ENCODE measurements at regions not wholly inside any gene's neighbourhood (a gene's known extent, or its start where the extent isn't known, plus 50 kb on each side); places are given as distances from the start of the nearest gene placed in this dataset.
"Not testable (repeated sequence)": the region's sequence is repeated elsewhere in the genome, so short reads cannot be mapped to it uniquely, and the experiment has no call there.

- no peak for DNase-seq (ENCODE audit: low read depth in 2 of 3, low spot score in 2 of 3)
Observed at GRCh38 chr10:34016576-34016975, 682.1 kb upstream of the NRP1 start.

- no peak for DNase-seq (ENCODE audit: low read depth in 2 of 3, low spot score in 2 of 3)
Observed at GRCh38 chr10:34015700-34016099, 681.2 kb upstream of the NRP1 start.

- no peak for DNase-seq (ENCODE audit: low read depth in 2 of 3, low spot score in 2 of 3)
Observed at GRCh38 chr10:34013235-34013634, 678.8 kb upstream of the NRP1 start.

- no peak for DNase-seq (ENCODE audit: low read depth in 2 of 3, low spot score in 2 of 3)
Observed at GRCh38 chr10:34010891-34011290, 676.4 kb upstream of the NRP1 start.

- DNase-seq (ENCODE audit: low read depth in 2 of 3, low spot score in 2 of 3) = not testable (repeated sequence)
Observed at GRCh38 chr10:34010228-34010627, 675.8 kb upstream of the NRP1 start.

GRCh38 chr10:34008656-34009055 lies 674.2 kb upstream of the NRP1 start:
- no peak for DNase-seq (ENCODE audit: low read depth in 2 of 3, low spot score in 2 of 3)

GRCh38 chr10:34006471-34006870 lies 672.0 kb upstream of the NRP1 start:
- DNase-seq (ENCODE audit: low read depth in 2 of 3, low spot score in 2 of 3) = no peak

- no peak for DNase-seq (ENCODE audit: low read depth in 2 of 3, low spot score in 2 of 3)
Observed at GRCh38 chr10:34003561-34003960, 669.1 kb upstream of the NRP1 start.

- DNase-seq (ENCODE audit: low read depth in 2 of 3, low spot score in 2 of 3) = no peak
Observed at GRCh38 chr10:34002896-34003295, 668.4 kb upstream of the NRP1 start.

- DNase-seq (ENCODE audit: low read depth in 2 of 3, low spot score in 2 of 3) = no peak
Observed at GRCh38 chr10:34001831-34002230, 667.4 kb upstream of the NRP1 start.

GRCh38 chr10:34001087-34001580 lies 666.7 kb upstream of the NRP1 start:
- no peak for DNase-seq (ENCODE audit: low read depth in 2 of 3, low spot score in 2 of 3)

GRCh38 chr10:33993917-33994316 lies 659.5 kb upstream of the NRP1 start:
- DNase-seq (ENCODE audit: low read depth in 2 of 3, low spot score in 2 of 3) = no peak

GRCh38 chr10:33991924-33992323 lies 657.5 kb upstream of the NRP1 start:
- no peak for DNase-seq (ENCODE audit: low read depth in 2 of 3, low spot score in 2 of 3)

- no peak for DNase-seq (ENCODE audit: low read depth in 2 of 3, low spot score in 2 of 3)
Observed at GRCh38 chr10:33986515-33986914, 652.0 kb upstream of the NRP1 start.

GRCh38 chr10:33986016-33986415 lies 651.5 kb upstream of the NRP1 start:
- no peak for DNase-seq (ENCODE audit: low read depth in 2 of 3, low spot score in 2 of 3)

- no peak for DNase-seq (ENCODE audit: low read depth in 2 of 3, low spot score in 2 of 3)
Observed at GRCh38 chr10:33982995-33983394, 648.5 kb upstream of the NRP1 start.

GRCh38 chr10:33981301-33981700 lies 646.8 kb upstream of the NRP1 start:
- DNase-seq (ENCODE audit: low read depth in 2 of 3, low spot score in 2 of 3) = no peak

- DNase-seq (ENCODE audit: low read depth in 2 of 3, low spot score in 2 of 3) = no peak
Observed at GRCh38 chr10:33979195-33979594, 644.7 kb upstream of the NRP1 start.

- no peak for DNase-seq (ENCODE audit: low read depth in 2 of 3, low spot score in 2 of 3)
Observed at GRCh38 chr10:33975481-33975880, 641.0 kb upstream of the NRP1 start.

GRCh38 chr10:33974976-33975478 lies 640.6 kb upstream of the NRP1 start:
- no peak for DNase-seq (ENCODE audit: low read depth in 2 of 3, low spot score in 2 of 3)

- no peak for DNase-seq (ENCODE audit: low read depth in 2 of 3, low spot score in 2 of 3)
Observed at GRCh38 chr10:33968983-33969382, 634.5 kb upstream of the NRP1 start.

GRCh38 chr10:33967606-33968120 lies 633.2 kb upstream of the NRP1 start:
- no peak for DNase-seq (ENCODE audit: low read depth in 2 of 3, low spot score in 2 of 3)

- DNase-seq (ENCODE audit: low read depth in 2 of 3, low spot score in 2 of 3) = no peak
Observed at GRCh38 chr10:33966946-33967345, 632.5 kb upstream of the NRP1 start.
